Cardiac fibroblast (primary cell): ENCODE measurements at regions not wholly inside any gene's neighbourhood (a gene's known extent, or its start where the extent isn't known, plus 50 kb on each side); places are given as distances from the start of the nearest gene placed in this dataset.
A peak's percentile ranks its signal among the peaks of the same experiment; 100 is the strongest.

Experiments used
- DNase-seq, 2 donors: peaks; one replicate each; pipeline versions ENCODE4 v3.0.0 to v3.0.0-alpha.2; 2010; ENCODE audit warnings: low read depth in 2 of 2
- H3K4me3 ChIP-seq, 2 donors: replicated peaks in 1 of 2; 1 replicate in 1 of 2; 2 replicates in 1 of 2; pipeline ENCODE4 v1.5.1; 2011; ENCODE audit warnings: low read depth in 2 of 2, low read length in 2 of 2, mild to moderate bottlenecking in 2 of 2, moderate library complexity in 1 of 2
- TF ChIP-seq, protein P1 (sequence below): IDR thresholded peaks from one replicate; pipeline ENCODE4 v1.5.1; 2011; ENCODE audit warnings: low read depth, mild to moderate bottlenecking, low read length, inconsistent platforms

DNA sequence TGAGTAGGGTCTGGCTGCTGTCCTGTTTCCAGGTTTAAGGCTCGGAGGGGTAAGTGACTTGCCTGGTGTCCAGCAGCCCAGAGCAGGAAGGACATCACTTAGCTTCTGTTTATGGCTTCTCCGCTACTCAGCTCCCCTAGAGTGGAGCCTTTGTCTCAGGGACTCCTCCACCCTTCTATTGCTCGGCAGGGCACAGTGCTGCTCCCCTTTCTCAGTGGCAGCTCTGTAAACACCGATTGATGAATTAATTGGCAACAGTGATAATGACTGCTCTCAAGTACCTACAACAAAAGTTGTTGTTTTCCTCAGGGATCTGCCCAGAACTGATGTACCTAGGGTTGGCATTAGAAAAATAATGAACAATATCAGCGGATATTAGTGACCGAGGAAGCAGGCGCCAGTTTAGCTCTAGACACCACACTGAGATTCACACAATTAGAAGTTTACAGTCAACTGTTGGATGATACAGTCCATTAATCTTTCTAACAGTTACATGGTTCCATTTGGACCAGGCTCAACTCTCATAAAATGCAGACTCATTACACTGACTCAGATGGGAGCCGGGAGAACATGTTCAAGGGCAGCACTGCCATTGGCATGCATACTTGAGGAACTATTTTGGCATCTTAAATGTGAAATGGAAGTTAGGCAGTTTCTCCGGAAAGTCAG, 265.7 kb downstream of the MTX2 start:
- TF ChIP-seq, protein P1, sequence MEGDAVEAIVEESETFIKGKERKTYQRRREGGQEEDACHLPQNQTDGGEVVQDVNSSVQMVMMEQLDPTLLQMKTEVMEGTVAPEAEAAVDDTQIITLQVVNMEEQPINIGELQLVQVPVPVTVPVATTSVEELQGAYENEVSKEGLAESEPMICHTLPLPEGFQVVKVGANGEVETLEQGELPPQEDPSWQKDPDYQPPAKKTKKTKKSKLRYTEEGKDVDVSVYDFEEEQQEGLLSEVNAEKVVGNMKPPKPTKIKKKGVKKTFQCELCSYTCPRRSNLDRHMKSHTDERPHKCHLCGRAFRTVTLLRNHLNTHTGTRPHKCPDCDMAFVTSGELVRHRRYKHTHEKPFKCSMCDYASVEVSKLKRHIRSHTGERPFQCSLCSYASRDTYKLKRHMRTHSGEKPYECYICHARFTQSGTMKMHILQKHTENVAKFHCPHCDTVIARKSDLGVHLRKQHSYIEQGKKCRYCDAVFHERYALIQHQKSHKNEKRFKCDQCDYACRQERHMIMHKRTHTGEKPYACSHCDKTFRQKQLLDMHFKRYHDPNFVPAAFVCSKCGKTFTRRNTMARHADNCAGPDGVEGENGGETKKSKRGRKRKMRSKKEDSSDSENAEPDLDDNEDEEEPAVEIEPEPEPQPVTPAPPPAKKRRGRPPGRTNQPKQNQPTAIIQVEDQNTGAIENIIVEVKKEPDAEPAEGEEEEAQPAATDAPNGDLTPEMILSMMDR = no peak
- peak; percentile 18 to 46 for DNase-seq

DNA sequence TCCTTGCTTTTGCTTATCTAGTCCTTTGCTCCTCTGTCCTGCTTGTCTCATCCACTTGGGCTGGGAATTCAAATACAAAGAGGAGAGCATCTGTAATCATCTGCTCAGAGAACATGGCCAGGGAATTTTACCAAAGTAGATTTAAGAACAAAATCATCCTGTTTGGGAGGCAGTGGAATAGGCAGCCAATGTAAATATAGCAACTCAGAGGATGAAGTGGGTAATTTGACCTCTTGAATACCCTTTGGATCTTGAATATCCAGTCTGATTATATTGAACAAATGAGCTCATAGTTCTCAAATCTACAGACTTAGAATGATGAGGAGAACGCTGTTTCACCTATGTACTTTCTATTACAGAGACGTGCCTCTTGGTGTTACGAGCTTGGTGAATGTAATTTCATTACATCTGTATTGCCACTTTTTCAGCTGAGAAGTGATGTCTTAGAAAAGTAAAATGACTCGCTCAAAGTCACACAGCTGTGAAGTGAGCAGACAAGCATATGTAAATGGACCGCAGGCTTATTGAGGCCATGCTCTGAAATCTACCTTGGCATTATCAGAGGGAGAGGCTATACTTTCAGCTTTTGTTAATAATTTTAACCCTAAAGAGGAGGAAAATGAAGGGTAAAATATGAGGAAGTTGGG, 266.3 kb downstream of the MTX2 start:
- no peak for DNase-seq
- no peak overlapping the region for H3K4me3 ChIP-seq
- TF ChIP-seq, protein P1 = no peak

More for the DNA sequence above, 265.7 kb downstream of the MTX2 start:
- no peak overlapping the region for H3K4me3 ChIP-seq

DNA sequence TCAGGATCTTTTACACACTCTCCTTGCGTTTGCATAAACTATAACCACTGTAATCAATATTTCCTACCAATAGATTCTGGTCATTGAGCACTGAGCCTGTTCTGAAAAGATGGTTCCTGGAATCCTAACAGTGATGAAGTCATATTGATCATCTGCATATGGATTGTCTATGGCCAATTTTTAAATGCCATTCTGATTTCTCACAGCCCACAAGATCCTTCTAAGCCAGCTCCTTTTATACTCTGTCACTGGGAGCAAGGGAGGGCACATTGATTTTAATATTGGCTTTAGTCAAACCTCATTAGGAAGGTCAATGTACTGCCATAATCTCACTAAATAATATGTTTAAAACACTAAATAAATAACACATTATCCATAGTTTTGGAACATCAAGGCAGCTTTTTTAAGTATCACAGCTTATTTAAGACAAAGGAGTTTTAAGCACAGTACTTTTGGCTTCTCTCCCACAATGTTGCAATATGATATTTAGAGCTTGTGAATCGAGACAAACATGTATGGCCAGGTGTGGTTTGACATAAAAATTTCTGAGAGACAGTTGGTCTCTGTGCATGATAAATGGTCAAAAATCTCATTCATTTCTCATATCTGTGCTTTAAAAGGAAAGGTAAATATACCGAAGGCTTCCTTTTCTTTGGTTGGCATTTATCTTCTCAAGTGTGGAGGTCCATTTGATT, 267.3 kb downstream of the MTX2 start:
- H3K4me3 ChIP-seq = no peak overlapping the region
- no peak for DNase-seq
- TF ChIP-seq, protein P1 = no peak

DNA sequence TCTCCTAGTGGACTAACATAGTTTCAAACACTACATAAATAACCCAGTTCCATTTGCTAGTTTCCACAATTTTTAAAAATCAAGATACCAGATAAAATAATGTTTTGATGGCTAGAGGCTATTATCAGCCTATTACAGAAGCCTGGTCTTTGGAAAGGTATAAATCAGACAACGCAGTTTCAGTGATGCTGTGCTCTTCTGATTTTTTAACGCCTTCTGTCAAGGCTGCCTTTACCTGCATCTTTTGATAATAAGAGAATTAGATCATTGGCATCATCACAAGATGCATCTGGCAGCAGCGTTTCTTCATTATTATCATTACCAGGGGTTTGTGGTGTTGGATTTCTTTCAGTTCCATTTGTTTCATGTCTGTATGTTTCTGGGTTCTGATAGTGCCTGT, 268.7 kb downstream of the MTX2 start:
- no peak overlapping the region for H3K4me3 ChIP-seq
- no peak for DNase-seq
- TF ChIP-seq, protein P1 = no peak

DNA sequence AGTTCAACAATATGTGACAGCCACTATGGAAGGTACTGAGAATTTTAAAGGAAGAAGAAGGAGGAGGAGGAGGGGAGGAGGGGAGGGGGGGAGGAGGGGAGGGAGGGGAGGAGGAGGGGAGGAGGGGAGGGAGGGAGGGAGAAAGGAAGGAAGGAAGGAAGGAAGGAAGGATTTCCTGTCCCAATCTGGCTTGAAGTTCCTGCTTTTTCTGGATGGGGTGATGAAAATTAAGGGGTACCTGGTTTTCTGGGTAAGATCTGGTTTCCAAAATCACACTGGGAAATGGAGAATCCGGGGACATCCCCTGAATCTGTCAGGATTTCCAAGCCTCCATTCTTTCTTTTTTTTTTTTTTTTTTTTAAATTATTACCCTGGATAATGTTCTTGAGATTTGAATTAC, 271.8 kb downstream of the MTX2 start:
- no peak for DNase-seq
- no peak overlapping the region for H3K4me3 ChIP-seq
- TF ChIP-seq, protein P1 = no peak

DNA sequence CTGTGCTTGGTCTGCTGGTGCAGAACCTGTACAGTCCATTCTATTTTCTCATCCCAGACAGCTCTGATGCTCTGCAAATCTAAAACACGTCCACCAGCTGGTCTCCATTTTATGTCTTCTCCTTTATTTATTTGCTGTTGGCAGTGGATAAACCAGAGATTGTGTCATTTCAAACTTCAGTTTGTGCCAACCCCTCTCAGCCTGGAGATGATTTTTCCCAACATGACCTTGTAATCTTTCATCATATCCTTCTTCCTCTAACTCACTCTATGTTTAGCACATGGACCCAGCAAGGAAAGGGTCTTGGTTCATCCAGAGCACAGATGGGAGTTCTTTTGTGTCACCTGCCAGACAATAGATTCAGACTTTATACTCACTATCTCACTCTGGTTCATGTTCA, 273.2 kb downstream of the MTX2 start:
- H3K4me3 ChIP-seq = no peak overlapping the region
- no peak for DNase-seq
- TF ChIP-seq, protein P1 = no peak
